ENCODE measurements at regions not wholly inside any gene's neighbourhood (a gene's known extent, or its start where the extent isn't known, plus 50 kb on each side); places are given as distances from the start of the nearest gene placed in this dataset.
"Not testable (repeated sequence)": the region's sequence is repeated elsewhere in the genome, so short reads cannot be mapped to it uniquely, and the experiment has no call there.

- no peak for DNase-seq
These were observed 229.6 kb downstream of the LY86 start for GRCh38 chr6:6818078-6818639.

GRCh38 chr6:6820641-6821238, 232.2 kb downstream of the LY86 start:
- DNase-seq = no peak

- DNase-seq = no peak
These were observed 233.2 kb downstream of the LY86 start for GRCh38 chr6:6821639-6822261.

GRCh38 chr6:6823030-6823429, 234.5 kb downstream of the LY86 start:
- DNase-seq = no peak

GRCh38 chr6:6823568-6824224, 235.2 kb downstream of the LY86 start:
- no peak for DNase-seq

- DNase-seq = no peak
These were observed 235.9 kb downstream of the LY86 start for GRCh38 chr6:6824381-6824780.

GRCh38 chr6:6825193-6825784, 236.8 kb downstream of the LY86 start:
- DNase-seq = no peak

- no peak for DNase-seq
These were observed 237.8 kb downstream of the LY86 start for GRCh38 chr6:6826095-6826901.

- DNase-seq = no peak
These were observed 238.4 kb downstream of the LY86 start for GRCh38 chr6:6826961-6827360.

GRCh38 chr6:6829872-6830685, 241.6 kb downstream of the LY86 start:
- no peak for DNase-seq

GRCh38 chr6:6830686-6831063, 242.2 kb downstream of the LY86 start:
- DNase-seq = not testable (repeated sequence)

- DNase-seq = no peak
These were observed 243.9 kb downstream of the LY86 start for GRCh38 chr6:6832439-6832838.

- DNase-seq = no peak
These were observed 246.1 kb downstream of the LY86 start for GRCh38 chr6:6834356-6835222.

- DNase-seq = no peak
These were observed 246.6 kb downstream of the LY86 start for GRCh38 chr6:6835223-6835503.

- no peak for DNase-seq
These were observed 248.3 kb downstream of the LY86 start for GRCh38 chr6:6836609-6837406.

- DNase-seq = no peak
These were observed 249.1 kb downstream of the LY86 start for GRCh38 chr6:6837541-6838080.

GRCh38 chr6:6840831-6841291, 252.3 kb downstream of the LY86 start:
- DNase-seq = no peak

- no peak for DNase-seq
These were observed 253.1 kb downstream of the LY86 start for GRCh38 chr6:6841571-6841970.

GRCh38 chr6:6842291-6842690, 253.8 kb downstream of the LY86 start:
- DNase-seq = no peak

- DNase-seq = no peak
These were observed 254.6 kb downstream of the LY86 start for GRCh38 chr6:6843057-6843627.

All from stimulated activated naive CD4-positive, alpha-beta T cell treated with Interleukin-2 at 50 U/mL for 16 hours (primary cell).